Mononuclear cell (primary cell): ENCODE measurements at regions not wholly inside any gene's neighbourhood (a gene's known extent, or its start where the extent isn't known, plus 50 kb on each side); places are given as distances from the start of the nearest gene placed in this dataset.
"Not testable (repeated sequence)": the region's sequence is repeated elsewhere in the genome, so short reads cannot be mapped to it uniquely, and the experiment has no call there.

ENCODE experiments used
- H3K27me3 ChIP-seq: 2 replicates; pipeline ENCODE4 v1.6.0; 2011; ENCODE audit warnings: low read length, control low read depth; ENCODE audit not compliant: insufficient read depth
- H3K4me1 ChIP-seq: 2 replicates; pipeline ENCODE4 v1.5.1; 2011; ENCODE audit warnings: mild to moderate bottlenecking, low read length, control low read depth; ENCODE audit not compliant: insufficient read depth
- H3K4me3 ChIP-seq: 2 replicates; pipeline ENCODE4 v1.5.1; 2011; ENCODE audit warnings: mild to moderate bottlenecking, low read length, moderate library complexity
- H3K9me3 ChIP-seq: 2 replicates; pipeline ENCODE4 v1.5.1; 2011; ENCODE audit warnings: low read depth, mild to moderate bottlenecking, control low read depth, low read length

GRCh38 chr10:64594072-64594471, 1072.9 kb downstream of the REEP3 start:
- Histone ChIP-seq H3K4me1 (no peaks in the 10 kb centered on the region), H3K27me3 (no peaks in the 10 kb centered on the region), H3K9me3 (no peaks in the 10 kb centered on the region), H3K4me3 (no peak overlapping the region)

GRCh38 chr10:64598600-64598999, 1077.4 kb downstream of the REEP3 start:
- Histone ChIP-seq H3K9me3 (peaks cover 5% of the 10 kb centered on the region), H3K4me1 (no peaks in the 10 kb centered on the region), H3K4me3 (no peak overlapping the region), H3K27me3 (no peaks in the 10 kb centered on the region)

GRCh38 chr10:64601298-64601697, 1080.1 kb downstream of the REEP3 start:
- H3K4me1 ChIP-seq, result no peaks in the 10 kb centered on the region
- H3K27me3 ChIP-seq, result no peaks in the 10 kb centered on the region
- H3K4me3 ChIP-seq, result no peak overlapping the region
- H3K9me3 ChIP-seq, result peaks cover 5% of the 10 kb centered on the region

GRCh38 chr10:64617085-64617484, 1095.9 kb downstream of the REEP3 start:
- H3K27me3 ChIP-seq, result no peaks in the 10 kb centered on the region
- H3K4me3 ChIP-seq, result no peak overlapping the region
- H3K4me1 ChIP-seq, result no peaks in the 10 kb centered on the region

GRCh38 chr10:64619102-64619501, 1097.9 kb downstream of the REEP3 start:
- Histone ChIP-seq H3K4me1 (no peaks in the 10 kb centered on the region), H3K4me3 (no peak overlapping the region), H3K9me3 (no peaks in the 10 kb centered on the region), H3K27me3 (no peaks in the 10 kb centered on the region)

More at GRCh38 chr10:64617085-64617484, 1095.9 kb downstream of the REEP3 start:
- H3K9me3 ChIP-seq, result no peaks in the 10 kb centered on the region

- no peak overlapping the region for H3K4me3 ChIP-seq
- no peaks in the 10 kb centered on the region for H3K4me1 ChIP-seq
- H3K27me3 ChIP-seq, result no peaks in the 10 kb centered on the region
- no peaks in the 10 kb centered on the region for H3K9me3 ChIP-seq
These were observed 1105.7 kb downstream of the REEP3 start for GRCh38 chr10:64626924-64627323.

- no peaks in the 10 kb centered on the region for H3K9me3 ChIP-seq
- H3K27me3 ChIP-seq, result no peaks in the 10 kb centered on the region
- no peaks in the 10 kb centered on the region for H3K4me1 ChIP-seq
- H3K4me3 ChIP-seq, result no peak overlapping the region
These were observed 1109.3 kb downstream of the REEP3 start for GRCh38 chr10:64630534-64630933.

GRCh38 chr10:64635906-64636305, 1114.7 kb downstream of the REEP3 start:
- Histone ChIP-seq H3K27me3 (no peaks in the 10 kb centered on the region), H3K4me1 (no peaks in the 10 kb centered on the region), H3K9me3 (no peaks in the 10 kb centered on the region), H3K4me3 (no peak overlapping the region)

GRCh38 chr10:64636461-64636860, 1115.3 kb downstream of the REEP3 start:
- Histone ChIP-seq H3K9me3 (no peaks in the 10 kb centered on the region), H3K4me3 (no peak overlapping the region), H3K27me3 (no peaks in the 10 kb centered on the region), H3K4me1 (no peaks in the 10 kb centered on the region)

GRCh38 chr10:64637939-64638338, 1116.7 kb downstream of the REEP3 start:
- H3K27me3 ChIP-seq, result no peaks in the 10 kb centered on the region
- no peak overlapping the region for H3K4me3 ChIP-seq
- H3K9me3 ChIP-seq, result no peaks in the 10 kb centered on the region
- H3K4me1 ChIP-seq, result no peaks in the 10 kb centered on the region

GRCh38 chr10:64648915-64649314, 1127.7 kb downstream of the REEP3 start:
- Histone ChIP-seq H3K4me3 (no peak overlapping the region), H3K4me1 (no peaks in the 10 kb centered on the region), H3K9me3 (no peaks in the 10 kb centered on the region), H3K27me3 (no peaks in the 10 kb centered on the region)

- H3K9me3 ChIP-seq, result no peaks in the 10 kb centered on the region
- H3K4me1 ChIP-seq, result no peaks in the 10 kb centered on the region
- no peak overlapping the region for H3K4me3 ChIP-seq
- H3K27me3 ChIP-seq, result no peaks in the 10 kb centered on the region
These were observed 1137.3 kb downstream of the REEP3 start for GRCh38 chr10:64658528-64658927.

- H3K4me3 ChIP-seq, result no peak overlapping the region
- no peaks in the 10 kb centered on the region for H3K9me3 ChIP-seq
- H3K27me3 ChIP-seq, result no peaks in the 10 kb centered on the region
- no peaks in the 10 kb centered on the region for H3K4me1 ChIP-seq
These were observed 1138.1 kb downstream of the REEP3 start for GRCh38 chr10:64659311-64659710.

- Histone ChIP-seq H3K4me1 (no peaks in the 10 kb centered on the region), H3K9me3 (no peaks in the 10 kb centered on the region), H3K27me3 (no peaks in the 10 kb centered on the region), H3K4me3 (no peak overlapping the region)
These were observed 1160.8 kb downstream of the REEP3 start for GRCh38 chr10:64682043-64682442.

- Histone ChIP-seq H3K4me3 (no peak overlapping the region), H3K27me3 (no peaks in the 10 kb centered on the region), H3K9me3 (no peaks in the 10 kb centered on the region), H3K4me1 (no peaks in the 10 kb centered on the region)
These were observed 1169.0 kb downstream of the REEP3 start for GRCh38 chr10:64690194-64690593.

GRCh38 chr10:64699244-64699643, 1178.0 kb downstream of the REEP3 start:
- H3K4me3 ChIP-seq, result no peak overlapping the region

GRCh38 chr10:64702086-64702485, 1180.9 kb downstream of the REEP3 start:
- not testable (repeated sequence) for H3K4me3 ChIP-seq, H3K27me3 ChIP-seq, H3K4me1 ChIP-seq, H3K9me3 ChIP-seq

More at GRCh38 chr10:64699244-64699643, 1178.0 kb downstream of the REEP3 start:
- H3K27me3 ChIP-seq, result no peaks in the 10 kb centered on the region
- H3K4me1 ChIP-seq, result no peaks in the 10 kb centered on the region
- H3K9me3 ChIP-seq, result no peaks in the 10 kb centered on the region
